Ishikawa (cell line): ENCODE measurements at regions not wholly inside any gene's neighbourhood (a gene's known extent, or its start where the extent isn't known, plus 50 kb on each side); places are given as distances from the start of the nearest gene placed in this dataset.

Experiments
- CEBPB ChIP-seq: IDR thresholded peaks from 2 replicates; pipeline ENCODE4 v1.6.1; 2012
- CREB1 ChIP-seq: IDR thresholded peaks from 2 replicates; pipeline ENCODE4 v1.6.1; 2012; ENCODE audit warnings: low read depth
- EGR1 ChIP-seq: IDR thresholded peaks from 2 replicates; pipeline ENCODE4 v1.6.1; 2012
- EP300 ChIP-seq: IDR thresholded peaks from 2 replicates; pipeline ENCODE4 v1.6.1; 2012; ENCODE audit warnings: borderline replicate concordance
- FOXM1 ChIP-seq: IDR thresholded peaks from 2 replicates; pipeline ENCODE4 v1.6.1; 2012; ENCODE audit warnings: low read depth, borderline replicate concordance
- MAX ChIP-seq: IDR thresholded peaks from 2 replicates; pipeline ENCODE4 v1.6.1; 2012
- NFIC ChIP-seq: IDR thresholded peaks from 2 replicates; pipeline ENCODE4 v1.6.1; 2012
- RAD21 ChIP-seq: IDR thresholded peaks from 2 replicates; pipeline ENCODE4 v1.6.1; 2012; ENCODE audit warnings: low read depth
- TAF1 ChIP-seq: IDR thresholded peaks from 2 replicates; pipeline ENCODE4 v1.6.1; 2012; ENCODE audit warnings: low read depth, mild to moderate bottlenecking
- TCF12 ChIP-seq: IDR thresholded peaks from 2 replicates; pipeline ENCODE4 v1.6.1; 2012; ENCODE audit warnings: low read depth
- TEAD4 ChIP-seq: IDR thresholded peaks from 2 replicates; pipeline ENCODE4 v1.6.1; 2012
- YY1 ChIP-seq: IDR thresholded peaks from 2 replicates; pipeline ENCODE4 v1.6.1; 2012; ENCODE audit warnings: low read depth
- ZBTB7A ChIP-seq: IDR thresholded peaks from 2 replicates; pipeline ENCODE4 v1.6.1; 2012; ENCODE audit warnings: low read depth
- TF ChIP-seq, protein P1 (sequence below): IDR thresholded peaks from 2 replicates; pipeline ENCODE4 v1.6.1; 2012; ENCODE audit warnings: low read depth, mild to moderate bottlenecking
- TF ChIP-seq, protein P2 (sequence below): IDR thresholded peaks from 2 replicates; pipeline ENCODE4 v1.6.1; 2012

DNA sequence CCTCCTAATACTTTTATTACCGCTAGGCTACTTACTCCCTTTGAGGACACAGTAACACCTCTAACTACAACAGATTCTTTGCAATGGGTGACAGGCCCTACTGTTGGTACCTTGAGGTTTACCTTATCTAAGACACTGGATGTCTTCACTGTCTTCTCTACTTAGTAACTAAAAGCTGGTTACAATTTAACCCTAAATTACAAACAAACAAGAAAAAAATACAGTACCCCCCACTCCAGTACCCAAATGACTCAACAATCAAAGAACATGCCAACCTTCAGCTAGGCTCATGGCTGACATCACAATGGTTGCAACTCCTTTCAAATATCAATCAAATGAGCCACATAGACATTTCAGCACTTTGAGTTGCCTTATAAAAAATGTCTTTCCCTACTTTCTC lies 198.0 kb downstream of the GUCY2F start:
- TF ChIP-seq NFIC (no peak), FOXM1 (no peak), TCF12 (no peak), RAD21 (no peak), CEBPB (no peak), CREB1 (no peak), TAF1 (no peak), ZBTB7A (no peak), TEAD4 (no peak), MAX (no peak)
- TF ChIP-seq, protein P1, sequence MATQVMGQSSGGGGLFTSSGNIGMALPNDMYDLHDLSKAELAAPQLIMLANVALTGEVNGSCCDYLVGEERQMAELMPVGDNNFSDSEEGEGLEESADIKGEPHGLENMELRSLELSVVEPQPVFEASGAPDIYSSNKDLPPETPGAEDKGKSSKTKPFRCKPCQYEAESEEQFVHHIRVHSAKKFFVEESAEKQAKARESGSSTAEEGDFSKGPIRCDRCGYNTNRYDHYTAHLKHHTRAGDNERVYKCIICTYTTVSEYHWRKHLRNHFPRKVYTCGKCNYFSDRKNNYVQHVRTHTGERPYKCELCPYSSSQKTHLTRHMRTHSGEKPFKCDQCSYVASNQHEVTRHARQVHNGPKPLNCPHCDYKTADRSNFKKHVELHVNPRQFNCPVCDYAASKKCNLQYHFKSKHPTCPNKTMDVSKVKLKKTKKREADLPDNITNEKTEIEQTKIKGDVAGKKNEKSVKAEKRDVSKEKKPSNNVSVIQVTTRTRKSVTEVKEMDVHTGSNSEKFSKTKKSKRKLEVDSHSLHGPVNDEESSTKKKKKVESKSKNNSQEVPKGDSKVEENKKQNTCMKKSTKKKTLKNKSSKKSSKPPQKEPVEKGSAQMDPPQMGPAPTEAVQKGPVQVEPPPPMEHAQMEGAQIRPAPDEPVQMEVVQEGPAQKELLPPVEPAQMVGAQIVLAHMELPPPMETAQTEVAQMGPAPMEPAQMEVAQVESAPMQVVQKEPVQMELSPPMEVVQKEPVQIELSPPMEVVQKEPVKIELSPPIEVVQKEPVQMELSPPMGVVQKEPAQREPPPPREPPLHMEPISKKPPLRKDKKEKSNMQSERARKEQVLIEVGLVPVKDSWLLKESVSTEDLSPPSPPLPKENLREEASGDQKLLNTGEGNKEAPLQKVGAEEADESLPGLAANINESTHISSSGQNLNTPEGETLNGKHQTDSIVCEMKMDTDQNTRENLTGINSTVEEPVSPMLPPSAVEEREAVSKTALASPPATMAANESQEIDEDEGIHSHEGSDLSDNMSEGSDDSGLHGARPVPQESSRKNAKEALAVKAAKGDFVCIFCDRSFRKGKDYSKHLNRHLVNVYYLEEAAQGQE: no peak
- TF ChIP-seq, protein P2, sequence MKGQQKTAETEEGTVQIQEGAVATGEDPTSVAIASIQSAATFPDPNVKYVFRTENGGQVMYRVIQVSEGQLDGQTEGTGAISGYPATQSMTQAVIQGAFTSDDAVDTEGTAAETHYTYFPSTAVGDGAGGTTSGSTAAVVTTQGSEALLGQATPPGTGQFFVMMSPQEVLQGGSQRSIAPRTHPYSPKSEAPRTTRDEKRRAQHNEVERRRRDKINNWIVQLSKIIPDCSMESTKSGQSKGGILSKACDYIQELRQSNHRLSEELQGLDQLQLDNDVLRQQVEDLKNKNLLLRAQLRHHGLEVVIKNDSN: no peak

GRCh38 chrX:109281483-109282275 lies 200.2 kb downstream of the GUCY2F start:
- TF ChIP-seq FOXM1 (no peak), NFIC (no peak), YY1 (no peak), RAD21 (no peak), CREB1 (no peak), EGR1 (no peak)
- TF ChIP-seq, protein P2: no peak

DNA sequence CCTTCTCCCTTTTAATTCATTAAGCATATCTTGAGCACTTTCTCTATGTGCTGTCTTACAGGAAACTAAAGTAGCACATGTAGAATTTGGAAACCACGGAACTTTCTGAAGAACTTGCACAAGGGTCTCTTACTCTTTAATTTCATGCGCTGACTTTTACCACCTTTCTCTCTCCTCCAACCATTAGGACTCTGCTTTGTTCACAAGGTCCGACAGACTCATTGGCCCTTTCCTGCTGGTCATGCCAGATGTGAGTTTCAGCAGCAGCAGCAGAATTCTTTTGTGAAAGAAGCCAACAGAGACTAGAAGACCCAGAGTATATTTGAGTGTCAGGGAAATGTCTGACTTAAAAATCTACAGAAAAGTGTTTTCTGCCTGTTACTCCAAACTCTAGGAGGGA lies 207.1 kb downstream of the GUCY2F start:
- TF ChIP-seq EP300 (no peak), NFIC (no peak)

GRCh38 chrX:109270580-109271484 lies 211.1 kb downstream of the GUCY2F start:
- TF ChIP-seq ZBTB7A: no peak
- no peak for TF ChIP-seq RAD21
- TF ChIP-seq, protein P2: no peak
- TF ChIP-seq CEBPB: no peak
- no peak for TF ChIP-seq EP300
- TF ChIP-seq FOXM1: no peak
- no peak for TF ChIP-seq YY1
- TF ChIP-seq, protein P1: no peak
- TF ChIP-seq TCF12: no peak
- no peak for TF ChIP-seq CREB1
- no peak for TF ChIP-seq MAX
- TF ChIP-seq NFIC: no peak
- no peak for TF ChIP-seq EGR1

DNA sequence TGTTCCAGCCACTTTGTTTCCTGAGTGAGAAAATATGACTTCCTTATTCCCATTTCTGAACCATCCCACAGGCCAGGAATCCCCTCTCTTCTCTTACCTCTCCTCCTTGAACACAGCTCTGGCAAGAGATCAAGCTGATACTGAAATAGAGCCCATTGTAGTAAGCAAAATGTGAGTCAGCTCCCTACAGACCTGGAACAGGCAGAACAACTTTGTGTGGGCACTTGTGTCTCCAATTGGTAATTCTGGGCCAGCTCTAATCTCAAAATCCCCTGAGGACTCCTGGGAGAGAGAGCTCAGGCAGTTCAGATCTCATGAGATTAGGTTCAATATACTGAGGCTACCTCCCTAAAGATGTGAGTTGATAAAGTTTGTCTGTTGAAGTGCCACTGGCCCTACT lies 213.5 kb downstream of the GUCY2F start:
- no peak for TF ChIP-seq FOXM1
- TF ChIP-seq NFIC: no peak
- TF ChIP-seq RAD21: no peak
- TF ChIP-seq, protein P2: no peak
- TF ChIP-seq MAX: no peak
- TF ChIP-seq CREB1: no peak
- no peak for TF ChIP-seq CEBPB
- no peak for TF ChIP-seq TEAD4
